HG03521 (cell line): ENCODE measurements at regions not wholly inside any gene's neighbourhood (a gene's known extent, or its start where the extent isn't known, plus 50 kb on each side); places are given as distances from the start of the nearest gene placed in this dataset.
"Not testable (repeated sequence)": the region's sequence is repeated elsewhere in the genome, so short reads cannot be mapped to it uniquely, and the experiment has no call there.

ENCODE experiments used
- ATAC-seq: cut with Tn5 transposase; IDR thresholded peaks from one replicate; pipeline ENCODE4 v1.9.1; 2021; ENCODE audit warnings: mild to moderate bottlenecking, moderate library complexity; ENCODE audit not compliant: unreplicated experiment

GRCh38 chr17:31680126-31680525 is 178.9 kb downstream of the COPRS start:
- no peak for ATAC-seq

- no peak for ATAC-seq
These were observed 179.4 kb downstream of the COPRS start for GRCh38 chr17:31679667-31680066.

GRCh38 chr17:31678431-31678830 is 180.6 kb downstream of the COPRS start:
- no peak for ATAC-seq

GRCh38 chr17:31677681-31678080 is 181.4 kb downstream of the COPRS start:
- ATAC-seq: no peak

- ATAC-seq: no peak
These were observed 182.0 kb downstream of the COPRS start for GRCh38 chr17:31677036-31677435.

GRCh38 chr17:31675392-31675791 is 183.7 kb downstream of the COPRS start:
- not testable (repeated sequence) for ATAC-seq

- ATAC-seq: no peak
These were observed 184.2 kb downstream of the COPRS start for GRCh38 chr17:31674717-31675349.

GRCh38 chr17:31674305-31674704 is 184.7 kb downstream of the COPRS start:
- no peak for ATAC-seq

- ATAC-seq: no peak
These were observed 186.0 kb downstream of the COPRS start for GRCh38 chr17:31673076-31673475.

GRCh38 chr17:31672161-31672819 is 186.8 kb downstream of the COPRS start:
- ATAC-seq: no peak

GRCh38 chr17:31663576-31663975 is 195.5 kb downstream of the COPRS start:
- no peak for ATAC-seq

GRCh38 chr17:31660684-31661083 is 198.4 kb downstream of the COPRS start:
- no peak for ATAC-seq

GRCh38 chr17:31657876-31658275 is 201.2 kb downstream of the COPRS start:
- no peak for ATAC-seq

GRCh38 chr17:31654936-31655335 is 204.1 kb downstream of the COPRS start:
- no peak for ATAC-seq

- ATAC-seq: no peak
These were observed 205.4 kb downstream of the COPRS start for GRCh38 chr17:31653691-31654090.

GRCh38 chr17:31650756-31651520 is 208.1 kb downstream of the COPRS start:
- no peak for ATAC-seq

- no peak for ATAC-seq
These were observed 209.7 kb downstream of the COPRS start for GRCh38 chr17:31649302-31649701.

GRCh38 chr17:31647661-31648060 is 211.4 kb downstream of the COPRS start:
- no peak for ATAC-seq

- no peak for ATAC-seq
These were observed 212.4 kb downstream of the COPRS start for GRCh38 chr17:31646642-31647041.

GRCh38 chr17:31645351-31645750 is 213.7 kb downstream of the COPRS start:
- ATAC-seq: no peak

GRCh38 chr17:31631766-31632165 is 227.3 kb downstream of the COPRS start:
- no peak for ATAC-seq

GRCh38 chr17:31630866-31631265 is 228.2 kb downstream of the COPRS start:
- ATAC-seq: not testable (repeated sequence)
